ENCODE measurements at regions not wholly inside any gene's neighbourhood (a gene's known extent, or its start where the extent isn't known, plus 50 kb on each side); places are given as distances from the start of the nearest gene placed in this dataset.

- DNase-seq = no peak
- Histone ChIP-seq H3K4me1 (peaks cover 12% of the 10 kb centered on the region), H3K36me3 (no peaks in the 10 kb centered on the region), H3K9me3 (no peaks in the 10 kb centered on the region), H3K27me3 (no peaks in the 10 kb centered on the region; the same call in 1 of the 2 replicates), H3K4me3 (ENCODE audit: low read depth, low read length) (no peak overlapping the region)
- no peak for TF ChIP-seq CTCF (IDR thresholded peaks at IDR 0.05; ENCODE audit: low read depth, low read length)
Measured at GRCh38 chr2:240326246-240326645, 109.2 kb upstream of the GPC1 start.

- DNase-seq = no peak
- H3K27me3 ChIP-seq = no peaks in the 10 kb centered on the region; the same call in 1 of the 2 replicates
- H3K9me3 ChIP-seq = peaks cover 4% of the 10 kb centered on the region; the same call in 1 of the 2 replicates
- TF ChIP-seq CTCF (IDR thresholded peaks at IDR 0.05; ENCODE audit: low read depth, low read length) = no peak
- no peaks in the 10 kb centered on the region for H3K36me3 ChIP-seq
- no peak overlapping the region for H3K4me3 ChIP-seq (ENCODE audit: low read depth, low read length)
- H3K4me1 ChIP-seq = peaks cover 12% of the 10 kb centered on the region
Measured at GRCh38 chr2:240326886-240327285, 108.6 kb upstream of the GPC1 start.

- no peak for DNase-seq
- Histone ChIP-seq H3K4me3 (ENCODE audit: low read depth, low read length) (no peak overlapping the region), H3K4me1 (peaks cover 12% of the 10 kb centered on the region), H3K36me3 (no peaks in the 10 kb centered on the region), H3K9me3 (peaks cover 6% of the 10 kb centered on the region; the same call in 1 of the 2 replicates), H3K27me3 (no peaks in the 10 kb centered on the region; the same call in none of the 2 replicates)
- TF ChIP-seq CTCF (IDR thresholded peaks at IDR 0.05; ENCODE audit: low read depth, low read length) = no peak
Measured at GRCh38 chr2:240327566-240327965, 107.9 kb upstream of the GPC1 start.

- Histone ChIP-seq H3K27me3 (peaks cover under 1% of the 10 kb centered on the region), H3K9me3 (peaks cover 6% of the 10 kb centered on the region; the same call in 1 of the 2 replicates), H3K36me3 (no peaks in the 10 kb centered on the region), H3K4me1 (peaks cover 12% of the 10 kb centered on the region), H3K4me3 (ENCODE audit: low read depth, low read length) (no peak overlapping the region)
- TF ChIP-seq CTCF (IDR thresholded peaks at IDR 0.05; ENCODE audit: low read depth, low read length) = no peak
- no peak for DNase-seq
Measured at GRCh38 chr2:240328526-240328925, 106.9 kb upstream of the GPC1 start.

GRCh38 chr2:240329116-240329665 is 106.3 kb upstream of the GPC1 start:
- TF ChIP-seq CTCF (IDR thresholded peaks at IDR 0.05; ENCODE audit: low read depth, low read length) = no peak
- no peak for DNase-seq
- peaks cover 6% of the 10 kb centered on the region; the same call in 1 of the 2 replicates for H3K9me3 ChIP-seq

GRCh38 chr2:240329778-240330177 is 105.7 kb upstream of the GPC1 start:
- Histone ChIP-seq H3K36me3 (no peaks in the 10 kb centered on the region), H3K27me3 (peaks cover 13% of the 10 kb centered on the region), H3K9me3 (peaks cover 6% of the 10 kb centered on the region; the same call in 1 of the 2 replicates), H3K4me1 (peaks cover 11% of the 10 kb centered on the region), H3K4me3 (ENCODE audit: low read depth, low read length) (no peak overlapping the region)
- no peak for TF ChIP-seq CTCF (IDR thresholded peaks at IDR 0.05; ENCODE audit: low read depth, low read length)
- no peak for DNase-seq

More at GRCh38 chr2:240329116-240329665, 106.3 kb upstream of the GPC1 start:
- Histone ChIP-seq H3K4me3 (ENCODE audit: low read depth, low read length) (no peak overlapping the region), H3K36me3 (no peaks in the 10 kb centered on the region), H3K4me1 (peaks cover 12% of the 10 kb centered on the region), H3K27me3 (peaks cover 7% of the 10 kb centered on the region)
